Heart left ventricle (tissue), 13 donors: ENCODE measurements at regions not wholly inside any gene's neighbourhood (a gene's known extent, or its start where the extent isn't known, plus 50 kb on each side); places are given as distances from the start of the nearest gene placed in this dataset.

Source experiments
- POLR2A ChIP-seq, 2 donors: fragments of 450-650 bp; IDR thresholded peaks; one replicate each; pipeline ENCODE4 v1.6.1; 2017; ENCODE audit warnings: antibody characterized with exemption in 2 of 2, mild to moderate bottlenecking in 2 of 2, moderate library complexity in 2 of 2
- TF ChIP-seq, protein P1 (sequence below), 12 donors: fragments of 200-600 bp; sonication (generic) in 4 of 12; IDR thresholded peaks; one replicate each; pipeline versions ENCODE4 v1.5.0 to v1.8.0; 2018 to 2022; ENCODE audit warnings: antibody characterized with exemption in 12 of 12, mild to moderate bottlenecking in 5 of 12
- donor health status: ischemic (EF 13 %, LVEDD 7.1; RV severe dilation, severe dysfunction).
- donor health status: DM: no; HTN: yes; CAD: no.
- donor health status: DM: no; HTN: no; CAD: no.
- donor health status: ischemic (EF 25% LVEDD 6.9; RV normal size, moderate dysfunction).
- donor health status: ischemic (EF 25% LVEDD 5.7; RV mildly dilated, moderate dysfunction).
- donor health status: ischemic (EF 35%, LVEDD 5.7; RV mildly dilated, moderate dysfunction).
- donor health status: nonischemic (EF 11% LVEDD 7.7; RV severe dilation, severe dysfunction).
- donor health status: DM: yes; HTN: yes; CAD: no.
- donor health status: PGD.
- donor health status: ischemic (EF 29% LVEDD 5.4; RV normal size, mild dysfunction).
- donor health status: nonischemic (EF 23%, LVEDD 6.1; RV moderate dilation, normal function).

DNA sequence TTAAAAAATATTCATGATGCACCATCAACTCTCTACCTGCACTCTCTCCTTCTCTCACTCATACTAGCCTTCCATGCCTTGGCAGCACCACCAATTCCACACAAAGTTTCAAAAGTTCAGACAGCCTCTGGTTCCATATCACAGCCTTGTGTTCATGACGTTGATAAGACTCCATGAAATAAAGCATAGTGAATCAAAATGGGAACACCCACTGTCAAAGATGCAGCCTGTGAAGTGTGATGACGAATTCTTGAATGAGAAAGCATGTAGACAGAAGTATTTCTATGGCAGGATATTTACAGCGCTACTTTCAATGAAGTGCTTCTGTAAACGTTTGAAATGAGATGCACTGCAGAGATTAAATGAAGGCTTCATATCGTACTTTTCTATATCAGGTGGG is 77.3 kb upstream of the FERMT1 start:
- TF ChIP-seq, protein P1, sequence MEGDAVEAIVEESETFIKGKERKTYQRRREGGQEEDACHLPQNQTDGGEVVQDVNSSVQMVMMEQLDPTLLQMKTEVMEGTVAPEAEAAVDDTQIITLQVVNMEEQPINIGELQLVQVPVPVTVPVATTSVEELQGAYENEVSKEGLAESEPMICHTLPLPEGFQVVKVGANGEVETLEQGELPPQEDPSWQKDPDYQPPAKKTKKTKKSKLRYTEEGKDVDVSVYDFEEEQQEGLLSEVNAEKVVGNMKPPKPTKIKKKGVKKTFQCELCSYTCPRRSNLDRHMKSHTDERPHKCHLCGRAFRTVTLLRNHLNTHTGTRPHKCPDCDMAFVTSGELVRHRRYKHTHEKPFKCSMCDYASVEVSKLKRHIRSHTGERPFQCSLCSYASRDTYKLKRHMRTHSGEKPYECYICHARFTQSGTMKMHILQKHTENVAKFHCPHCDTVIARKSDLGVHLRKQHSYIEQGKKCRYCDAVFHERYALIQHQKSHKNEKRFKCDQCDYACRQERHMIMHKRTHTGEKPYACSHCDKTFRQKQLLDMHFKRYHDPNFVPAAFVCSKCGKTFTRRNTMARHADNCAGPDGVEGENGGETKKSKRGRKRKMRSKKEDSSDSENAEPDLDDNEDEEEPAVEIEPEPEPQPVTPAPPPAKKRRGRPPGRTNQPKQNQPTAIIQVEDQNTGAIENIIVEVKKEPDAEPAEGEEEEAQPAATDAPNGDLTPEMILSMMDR (IDR thresholded peaks at IDR 0.05): no peak
- TF ChIP-seq POLR2A (IDR thresholded peaks at IDR 0.05): no peak
